H1 (cell line): ENCODE measurements at regions not wholly inside any gene's neighbourhood (a gene's known extent, or its start where the extent isn't known, plus 50 kb on each side); places are given as distances from the start of the nearest gene placed in this dataset.

Source experiments
- CTCF ChIA-PET: fragments of 300-600 bp; sonication (Branson Sonifier 250); formaldehyde crosslinking; loops from one replicate; lab custom pipeline; 2021; ENCODE audit not compliant: partially characterized antibody; lab: Charles Lee
- POLR2A ChIA-PET: fragments of 300-600 bp; sonication (Branson Sonifier 250); formaldehyde crosslinking; loops from one replicate; lab custom pipeline; 2021; ENCODE audit warnings: inconsistent platforms; ENCODE audit not compliant: partially characterized antibody; lab: Charles Lee
- DNase-seq, 2 experiments: peaks; one replicate each; pipeline versions ENCODE4 v3.0.0 to v3.0.0-alpha.2; 2010 to 2022; ENCODE audit warnings: low spot score in 2 of 2, low read depth in 1 of 2, mixed read lengths in 1 of 2
- FAIRE-seq: peaks from 2 replicates; lab custom pipeline; 2011; peaks lifted over from hg19 to GRCh38; lab: Jason Lieb, UNC
- H2AFZ ChIP-seq: 2 replicates; pipeline ENCODE4 v1.8.1; 2012; ENCODE audit warnings: low read length, inconsistent platforms
- H2AK5ac ChIP-seq: 2 replicates; pipeline ENCODE4 v1.6.1; 2013; ENCODE audit warnings: low read depth, low read length
- H2BK120ac ChIP-seq: replicated peaks from 2 replicates; pipeline ENCODE3; 2013; ENCODE audit warnings: low read depth, low read length, inconsistent platforms
- H2BK12ac ChIP-seq: 2 replicates; pipeline ENCODE4 v1.6.1; 2013; ENCODE audit warnings: low read depth, low read length
- H2BK15ac ChIP-seq: 2 replicates; pipeline ENCODE4 v1.6.1; 2013; ENCODE audit warnings: low read length
- H2BK20ac ChIP-seq: 2 replicates; pipeline ENCODE4 v1.6.1; 2013; ENCODE audit warnings: low read length
- H2BK5ac ChIP-seq: 2 replicates; pipeline ENCODE4 v1.6.1; 2013; ENCODE audit warnings: low read depth, low read length
- H3K14ac ChIP-seq: 2 replicates; pipeline ENCODE4 v1.6.1; 2013; ENCODE audit warnings: inconsistent platforms; ENCODE audit not compliant: insufficient read length
- H3K18ac ChIP-seq: 2 replicates; pipeline ENCODE4 v1.6.1; 2013; ENCODE audit warnings: low read length; ENCODE audit errors: extremely low read depth
- H3K23ac ChIP-seq: 2 replicates; pipeline ENCODE4 v1.6.1; 2013; ENCODE audit warnings: inconsistent platforms; ENCODE audit not compliant: insufficient read length
- H3K23me2 ChIP-seq: 2 replicates; pipeline ENCODE4 v1.6.1; 2013; ENCODE audit warnings: low read depth, low read length
- H3K27ac ChIP-seq: 2 replicates; pipeline ENCODE4 v1.6.1; 2011; ENCODE audit warnings: low read depth, low read length, inconsistent platforms
- H3K27me3 ChIP-seq, 4 experiments: replicated peaks in 1 of 4; 1 replicate in 1 of 4; 2 replicates in 3 of 4; pipeline versions ENCODE4 v1.6.1 to v1.8.1; 2011 to 2013; ENCODE audit warnings: low read length in 3 of 4, mild to moderate bottlenecking in 3 of 4, inconsistent platforms in 2 of 4, mixed read lengths in 2 of 4, moderate library complexity in 1 of 4; ENCODE audit not compliant: control insufficient read depth in 3 of 4, insufficient read depth in 3 of 4; ENCODE audit errors: extremely low read depth in 1 of 4
- H3K36me3 ChIP-seq, 4 experiments: 2 replicates each; pipeline versions ENCODE4 v1.6.1 to v1.8.1; 2011 to 2013; ENCODE audit warnings: mild to moderate bottlenecking in 4 of 4, low read length in 3 of 4, moderate library complexity in 2 of 4, control low read depth in 1 of 4, inconsistent platforms in 1 of 4; ENCODE audit not compliant: insufficient read depth in 4 of 4, control insufficient read depth in 2 of 4
- H3K4ac ChIP-seq: replicated peaks from 2 replicates; pipeline ENCODE3; 2013; ENCODE audit warnings: low read length, low read depth, mixed read lengths, inconsistent platforms; ENCODE audit not compliant: insufficient read length
- H3K4me1 ChIP-seq, 4 experiments: replicated peaks in 1 of 4; 1 replicate in 1 of 4; 2 replicates in 3 of 4; pipeline versions ENCODE4 v1.6.1 to v1.8.1; 2011 to 2013; ENCODE audit warnings: low read length in 3 of 4, inconsistent platforms in 2 of 4, mixed read lengths in 1 of 4; ENCODE audit not compliant: insufficient read depth in 4 of 4, control insufficient read depth in 3 of 4
- H3K4me2 ChIP-seq, 2 experiments: 2 replicates each; pipeline versions ENCODE4 v1.6.1 to v1.8.1; 2011 to 2013; ENCODE audit warnings: low read depth in 2 of 2, low read length in 2 of 2, control low read depth in 1 of 2, inconsistent platforms in 1 of 2, mild to moderate bottlenecking in 1 of 2; ENCODE audit not compliant: insufficient read depth in 1 of 2
- H3K4me3 ChIP-seq, 4 experiments: fragments of 200-600, 300-600 bp in 1 of 4; sonication (generic), shearing (Covaris generic), sonication (Bioruptor Twin) in 1 of 4; 2 replicates each; pipeline versions ENCODE4 v1.5.1 to v1.8.1; 2011 to 2016; ENCODE audit warnings: low read length in 4 of 4, low read depth in 3 of 4, control low read depth in 2 of 4, inconsistent platforms in 2 of 4, mild to moderate bottlenecking in 2 of 4, mixed read lengths in 1 of 4, moderate library complexity in 1 of 4; ENCODE audit not compliant: insufficient read depth in 2 of 4; ENCODE audit errors: extremely low read depth in 1 of 4
- H3K56ac ChIP-seq: replicated peaks from 2 replicates; pipeline ENCODE3; 2013; ENCODE audit warnings: low read depth, mild to moderate bottlenecking, mixed read lengths, low read length, inconsistent platforms; ENCODE audit not compliant: insufficient read length
- H3K79me1 ChIP-seq: 2 replicates; pipeline ENCODE4 v1.6.1; 2013; ENCODE audit warnings: low read depth, low read length, control low read depth
- H3K79me2 ChIP-seq, 2 experiments: 2 replicates each; pipeline versions ENCODE4 v1.6.1 to v1.8.1; 2012 to 2013; ENCODE audit warnings: low read length in 2 of 2, mild to moderate bottlenecking in 2 of 2, inconsistent platforms in 1 of 2; ENCODE audit not compliant: insufficient read depth in 2 of 2, control insufficient read depth in 1 of 2
- H3K9ac ChIP-seq, 4 experiments: replicated peaks in 1 of 4; 1 replicate in 1 of 4; 2 replicates in 3 of 4; pipeline versions ENCODE4 v1.6.1 to v1.8.1; 2011 to 2013; ENCODE audit warnings: low read depth in 3 of 4, low read length in 3 of 4, control low read depth in 2 of 4, mild to moderate bottlenecking in 2 of 4, moderate library complexity in 2 of 4, inconsistent platforms in 1 of 4; ENCODE audit errors: extremely low read depth in 1 of 4
- H3K9me3 ChIP-seq, 2 experiments: 2 replicates each; pipeline versions ENCODE4 v1.6.1 to v1.8.1; 2012 to 2013; ENCODE audit warnings: mild to moderate bottlenecking in 2 of 2, moderate library complexity in 2 of 2, control low read depth in 1 of 2, inconsistent platforms in 1 of 2, low read depth in 1 of 2, low read length in 1 of 2, mixed read lengths in 1 of 2; ENCODE audit not compliant: insufficient read depth in 2 of 2
- H4K20me1 ChIP-seq, 2 experiments: replicated peaks in 1 of 2; 2 replicates each; pipeline versions ENCODE3 to v1.8.1; 2011 to 2013; ENCODE audit warnings: inconsistent platforms in 2 of 2, low read length in 2 of 2, mild to moderate bottlenecking in 1 of 2; ENCODE audit not compliant: insufficient read depth in 2 of 2, control insufficient read depth in 1 of 2
- H4K5ac ChIP-seq: 2 replicates; pipeline ENCODE4 v1.6.1; 2013; ENCODE audit warnings: low read length, low read depth, mixed read lengths, inconsistent platforms; ENCODE audit not compliant: insufficient read length
- H4K8ac ChIP-seq: 2 replicates; pipeline ENCODE4 v1.8.0; 2013; ENCODE audit warnings: mild to moderate bottlenecking, moderate library complexity, low read length, inconsistent platforms; ENCODE audit not compliant: insufficient read depth; ENCODE audit errors: extremely low read depth
- H4K91ac ChIP-seq: replicated peaks from 2 replicates; pipeline ENCODE3; 2013; ENCODE audit warnings: low read length, mixed read lengths, inconsistent platforms; ENCODE audit not compliant: insufficient read length
- ASH2L ChIP-seq: fragments of 200-600, 300-600 bp; sonication (generic); IDR thresholded peaks from one replicate; pipeline ENCODE4 v1.7.1; 2017; ENCODE audit warnings: low read length
- CBX8 ChIP-seq: fragments of 300-800, 300-1000 bp; sonication (generic); IDR thresholded peaks from 2 replicates; pipeline ENCODE4 v1.7.1; 2016; ENCODE audit warnings: low read depth, low read length, borderline replicate concordance
- EP300 ChIP-seq, 2 experiments: IDR thresholded peaks; 1 replicate in 1 of 2; 2 replicates in 1 of 2; pipeline ENCODE4 v1.6.1; 2011 to 2012; ENCODE audit warnings: low read depth in 2 of 2, low read length in 2 of 2, mild to moderate bottlenecking in 2 of 2, borderline replicate concordance in 1 of 2, inconsistent platforms in 1 of 2, moderate library complexity in 1 of 2
- POU5F1 ChIP-seq: IDR thresholded peaks from 2 replicates; pipeline ENCODE4 v1.6.1; 2011; ENCODE audit warnings: low read depth, mild to moderate bottlenecking, low read length, moderate library complexity
- RAD21 ChIP-seq, 2 experiments: IDR thresholded peaks in 1 of 2; conservative IDR thresholded peaks in 1 of 2; 2 replicates each; pipeline ENCODE4 v1.6.1; 2011; ENCODE audit warnings: low read depth in 2 of 2, low read length in 2 of 2, improper control_type of control experiment in 1 of 2, inconsistent platforms in 1 of 2, mild to moderate bottlenecking in 1 of 2, moderate library complexity in 1 of 2
- TBP ChIP-seq: IDR thresholded peaks from 2 replicates; pipeline ENCODE4 v1.6.1; 2011; ENCODE audit warnings: low read depth, low read length, improper control_type of control experiment
- TCF12 ChIP-seq: IDR thresholded peaks from 2 replicates; pipeline ENCODE4 v1.6.1; 2011; ENCODE audit warnings: low read depth, mild to moderate bottlenecking, low read length
- YY1 ChIP-seq: IDR thresholded peaks from 2 replicates; pipeline ENCODE4 v1.6.1; 2011; ENCODE audit warnings: low read depth, mild to moderate bottlenecking, low read length
- WGBS, 2 experiments: shearing (Covaris generic) in 1 of 2; methylation state at CpG; one replicate each; pipeline versions ENCODE4 v1.1.6 to v1.1.7; 2013 to 2015; ENCODE audit warnings: low lambda C conversion rate in 2 of 2, mixed read lengths in 2 of 2, inconsistent platforms in 1 of 2, low coverage in 1 of 2, missing lambda C conversion rate in 1 of 2; ENCODE audit not compliant: insufficient replicate concordance in 2 of 2, insufficient coverage in 1 of 2, insufficient read length in 1 of 2; ENCODE audit errors: extremely low coverage in 1 of 2, missing lambda C conversion rate in 1 of 2; 5-methylcytosine and 5-hydroxymethylcytosine counted together
- TF ChIP-seq, protein P1 (sequence below): IDR thresholded peaks from 2 replicates; pipeline ENCODE4 v1.6.1; 2012; ENCODE audit warnings: inconsistent platforms
- TF ChIP-seq, protein P2 (sequence below): IDR thresholded peaks from 2 replicates; pipeline ENCODE4 v1.6.1; 2012; ENCODE audit warnings: low read length, inconsistent platforms

DNA sequence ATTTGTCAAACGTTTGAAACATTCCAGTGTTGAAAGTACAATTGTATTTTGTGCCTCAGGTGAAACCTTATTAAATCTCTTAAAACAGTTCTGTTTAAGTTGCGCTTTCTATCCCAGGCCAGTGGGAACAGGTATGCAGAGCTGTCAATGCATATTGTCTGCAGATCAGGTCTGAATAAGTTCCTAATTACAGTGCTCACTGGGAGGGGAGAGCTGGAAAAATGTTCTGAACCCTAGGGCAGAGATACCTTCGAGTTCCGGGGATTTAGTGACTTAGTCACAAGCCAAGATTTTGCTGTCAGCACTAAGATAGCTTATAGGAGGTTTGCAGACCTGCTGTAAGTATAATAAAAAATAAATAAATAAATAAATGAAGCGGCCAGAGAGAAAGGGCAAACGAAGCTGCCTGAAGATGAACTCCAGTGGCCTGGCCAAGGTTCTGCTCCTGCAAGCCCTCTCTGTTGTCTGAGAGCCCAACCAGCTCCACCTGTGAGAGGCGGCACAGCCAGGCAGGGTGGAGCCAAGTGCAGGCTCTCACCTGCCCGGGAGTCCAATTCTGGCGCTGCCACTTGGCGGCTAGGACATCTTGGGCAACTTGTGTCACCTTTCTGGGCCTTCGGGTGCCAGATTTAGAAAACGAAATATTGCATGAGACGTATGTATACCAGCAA lies 97.9 kb upstream of the SLC7A1 start:
- Histone ChIP-seq H3K4me3 (no peak overlapping the region), H3K79me2 (no peaks in the 10 kb centered on the region), H2BK120ac (no peak overlapping the region), H4K8ac (no peak overlapping the region), H3K36me3 (no peaks in the 10 kb centered on the region), H3K9ac (no peak overlapping the region), H3K27ac (no peak overlapping the region), H3K9me3 (no peaks in the 10 kb centered on the region), H3K4me2 (no peak overlapping the region), H4K91ac (no peak overlapping the region), H3K14ac (no peak overlapping the region), H2BK5ac (no peak overlapping the region), H3K4me1 (no peaks in the 10 kb centered on the region; a peak in 1 of 7 replicates), H3K18ac (no peak overlapping the region), H3K23ac (no peak overlapping the region), H2BK20ac (no peak overlapping the region), H3K79me1 (no peaks in the 10 kb centered on the region), H3K23me2 (no peaks in the 10 kb centered on the region), H4K5ac (no peak overlapping the region), H2BK15ac (no peak overlapping the region), H2BK12ac (no peak overlapping the region), H4K20me1 (no peaks in the 10 kb centered on the region), H2AK5ac (no peak overlapping the region), H3K27me3 (no peaks in the 10 kb centered on the region), H2AFZ (no peak overlapping the region), H3K56ac (no peak overlapping the region), H3K4ac (no peak overlapping the region)
- POLR2A ChIA-PET, result no interaction called here
- CTCF ChIA-PET, result interaction anchor here (1.1 to 2.8 kb wide), 5 partner anchors 10 to 215 kb away, joined by 3 to 15 read pairs (median 5); no protein-coding TSS in a partner anchor
- WGBS, 2 experiments, result 85% methylated on average over 13 of the region's 13 CpGs; no CpG with 5 or more reads in 1 of the 2 experiments
- no peak for FAIRE-seq
- no peak for DNase-seq
- TF ChIP-seq, protein P1, sequence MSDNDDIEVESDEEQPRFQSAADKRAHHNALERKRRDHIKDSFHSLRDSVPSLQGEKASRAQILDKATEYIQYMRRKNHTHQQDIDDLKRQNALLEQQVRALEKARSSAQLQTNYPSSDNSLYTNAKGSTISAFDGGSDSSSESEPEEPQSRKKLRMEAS, result no peak
- no peak for TF ChIP-seq RAD21 (IDR thresholded peaks at IDR 0.05 in 1 of 2, conservative IDR thresholded peaks at IDR 0.05 in 1 of 2; ENCODE audit: low read depth in 2 of 2, low read length in 2 of 2)
- TF ChIP-seq CBX8, result no peak
- no peak for TF ChIP-seq EP300 (IDR thresholded peaks at IDR 0.05; ENCODE audit: borderline replicate concordance in 1 of 2, low read depth in 2 of 2, low read length in 2 of 2)
- no peak for TF ChIP-seq TBP
- TF ChIP-seq, protein P2, sequence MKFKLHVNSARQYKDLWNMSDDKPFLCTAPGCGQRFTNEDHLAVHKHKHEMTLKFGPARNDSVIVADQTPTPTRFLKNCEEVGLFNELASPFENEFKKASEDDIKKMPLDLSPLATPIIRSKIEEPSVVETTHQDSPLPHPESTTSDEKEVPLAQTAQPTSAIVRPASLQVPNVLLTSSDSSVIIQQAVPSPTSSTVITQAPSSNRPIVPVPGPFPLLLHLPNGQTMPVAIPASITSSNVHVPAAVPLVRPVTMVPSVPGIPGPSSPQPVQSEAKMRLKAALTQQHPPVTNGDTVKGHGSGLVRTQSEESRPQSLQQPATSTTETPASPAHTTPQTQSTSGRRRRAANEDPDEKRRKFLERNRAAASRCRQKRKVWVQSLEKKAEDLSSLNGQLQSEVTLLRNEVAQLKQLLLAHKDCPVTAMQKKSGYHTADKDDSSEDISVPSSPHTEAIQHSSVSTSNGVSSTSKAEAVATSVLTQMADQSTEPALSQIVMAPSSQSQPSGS, result no peak
- no peak for TF ChIP-seq TCF12
- TF ChIP-seq POU5F1, result no peak
- TF ChIP-seq ASH2L, result no peak
- TF ChIP-seq YY1, result no peak
